Right lobe of liver (tissue), 6 donors: ENCODE measurements at regions not wholly inside any gene's neighbourhood (a gene's known extent, or its start where the extent isn't known, plus 50 kb on each side); places are given as distances from the start of the nearest gene placed in this dataset.
A peak's percentile ranks its signal among the peaks of the same experiment; 100 is the strongest.

Experiments used
- ATAC-seq, 4 donors: fragments of 200-7000 bp; cut with Tn5 transposase; one replicate each; pipeline ENCODE4 v1.9.1; 2020; ENCODE audit warnings: mild to moderate bottlenecking in 4 of 4, moderate library complexity in 4 of 4
- DNase-seq, 3 donors: peaks; one replicate each; pipeline ENCODE4 v3.0.0-alpha.2; 2020
- H3K27ac ChIP-seq, 3 donors: fragments of 200-600 bp; one replicate each; pipeline ENCODE4 v1.8.0; 2022
- H3K27me3 ChIP-seq, 2 donors: fragments of 200-600 bp; one replicate each; pipeline ENCODE4 v1.8.0; 2022
- H3K36me3 ChIP-seq, 4 donors: fragments of 200-600 bp; sonication (generic) in 1 of 4; one replicate each; pipeline versions ENCODE4 v1.5.1 to v1.8.0; 2017 to 2022; ENCODE audit warnings: control low read depth in 1 of 4
- H3K4me1 ChIP-seq, 4 donors: fragments of 200-600 bp; sonication (generic) in 1 of 4; one replicate each; pipeline versions ENCODE4 v1.5.1 to v1.8.0; 2017 to 2022; ENCODE audit warnings: control low read depth in 1 of 4
- H3K4me3 ChIP-seq, 3 donors: fragments of 200-600 bp; one replicate each; pipeline ENCODE4 v1.8.0; 2022
- H3K9me3 ChIP-seq, 4 donors: fragments of 200-600 bp; sonication (generic) in 1 of 4; one replicate each; pipeline versions ENCODE4 v1.5.1 to v1.8.0; 2017 to 2022; ENCODE audit warnings: control low read depth in 1 of 4
- CTCF ChIP-seq, 4 donors: fragments of 200-600 bp in 3 of 4; fragments of 450-650 bp in 1 of 4; IDR thresholded peaks; one replicate each; pipeline versions ENCODE4 v1.5.1 to v1.8.0; 2016 to 2022; ENCODE audit warnings: antibody characterized with exemption in 4 of 4, mild to moderate bottlenecking in 2 of 4
- POLR2A ChIP-seq: fragments of 450-650 bp; IDR thresholded peaks from one replicate; pipeline ENCODE4 v1.6.1; 2017; ENCODE audit warnings: antibody characterized with exemption, mild to moderate bottlenecking
- WGBS: methylation state at CpG from one replicate; pipeline ENCODE4 v1.1.6; 2018; ENCODE audit warnings: low coverage, low lambda C conversion rate; ENCODE audit not compliant: insufficient coverage; ENCODE audit errors: missing lambda C conversion rate; 5-methylcytosine and 5-hydroxymethylcytosine counted together
- intact Hi-C, 2 donors: fragments of 100-400 bp; cut with DNase I; formaldehyde crosslinking; loops; one replicate each; pipeline versions ENCODE4 v1.11.2 to v1.14.1; 2022
- donor health status: DM: no; HTN: yes; CAD: no.
- donor health status: DM: no; HTN: no; CAD: no.
- donor health status: DM: no; HTN: no; CAD: no.
- donor health status: DM: no; HTN: yes; CAD: no.
- donor health status: DM: no; HTN: yes; CAD: no.

GRCh38 chr2:225112362-225113126 lies 70.3 kb upstream of the DOCK10 start:
- no peak for DNase-seq

GRCh38 chr2:225108805-225109204 lies 66.5 kb upstream of the DOCK10 start:
- DNase-seq (no peak), ATAC-seq (no peak)
- intact Hi-C loops = no loop called here
- Histone ChIP-seq H3K27ac (no peak overlapping the region), H3K4me3 (no peak overlapping the region), H3K27me3 (no peaks in the 10 kb centered on the region), H3K36me3 (no peaks in the 10 kb centered on the region), H3K9me3 (no peaks in the 10 kb centered on the region), H3K4me1 (no peaks in the 10 kb centered on the region)
- TF ChIP-seq CTCF (IDR thresholded peaks at IDR 0.05) = no peak
- no peak for TF ChIP-seq POLR2A

More at GRCh38 chr2:225112362-225113126, 70.3 kb upstream of the DOCK10 start:
- intact Hi-C loops = no loop called here
- H3K4me1 ChIP-seq = no peaks in the 10 kb centered on the region
- ATAC-seq = peak in 2 of 4 donors; percentile 58 to 59
- no peak overlapping the region for H3K27ac ChIP-seq
- no peaks in the 10 kb centered on the region for H3K9me3 ChIP-seq
- WGBS = 58% methylated on average over 10 of the region's 10 CpGs
- no peaks in the 10 kb centered on the region for H3K27me3 ChIP-seq
- TF ChIP-seq CTCF (IDR thresholded peaks at IDR 0.05) (no peak), POLR2A (no peak)
- no peak overlapping the region for H3K4me3 ChIP-seq
- H3K36me3 ChIP-seq = no peaks in the 10 kb centered on the region

GRCh38 chr2:225104971-225105370 lies 62.7 kb upstream of the DOCK10 start:
- intact Hi-C loops = no loop called here
- Histone ChIP-seq H3K9me3 (no peaks in the 10 kb centered on the region), H3K27ac (no peak overlapping the region), H3K4me3 (no peak overlapping the region), H3K4me1 (no peaks in the 10 kb centered on the region), H3K36me3 (no peaks in the 10 kb centered on the region), H3K27me3 (no peaks in the 10 kb centered on the region)
- WGBS = 47% methylated on average over 3 of the region's 3 CpGs
- DNase-seq (no peak), ATAC-seq (no peak)
- TF ChIP-seq CTCF (IDR thresholded peaks at IDR 0.05) (no peak), POLR2A (no peak)

GRCh38 chr2:225104321-225104720 lies 62.1 kb upstream of the DOCK10 start:
- DNase-seq (no peak), ATAC-seq (no peak)
- H3K36me3 ChIP-seq = no peaks in the 10 kb centered on the region
- intact Hi-C loops = no loop called here
- TF ChIP-seq POLR2A = no peak
- no peak for TF ChIP-seq CTCF (IDR thresholded peaks at IDR 0.05)
- 67% methylated on average over 1 of the region's 1 CpG for WGBS
- H3K4me1 ChIP-seq = no peaks in the 10 kb centered on the region
- no peaks in the 10 kb centered on the region for H3K27me3 ChIP-seq
- H3K27ac ChIP-seq = no peak overlapping the region
- H3K9me3 ChIP-seq = no peaks in the 10 kb centered on the region
- no peak overlapping the region for H3K4me3 ChIP-seq

GRCh38 chr2:225103737-225104141 lies 61.5 kb upstream of the DOCK10 start:
- Histone ChIP-seq H3K4me3 (no peak overlapping the region), H3K36me3 (no peaks in the 10 kb centered on the region), H3K4me1 (no peaks in the 10 kb centered on the region), H3K9me3 (no peaks in the 10 kb centered on the region), H3K27ac (no peak overlapping the region), H3K27me3 (no peaks in the 10 kb centered on the region)
- no peak for DNase-seq
- intact Hi-C loops = no loop called here
- 64% methylated on average over 2 of the region's 2 CpGs for WGBS
- TF ChIP-seq CTCF (IDR thresholded peaks at IDR 0.05) (no peak), POLR2A (no peak)
- ATAC-seq = no peak
